Thymus (tissue), 11 donors: ENCODE measurements at regions not wholly inside any gene's neighbourhood (a gene's known extent, or its start where the extent isn't known, plus 50 kb on each side); places are given as distances from the start of the nearest gene placed in this dataset.

ENCODE experiments used
- DNase-seq, 9 donors: peaks; one replicate each; pipeline ENCODE4 v3.0.0-alpha.2; 2013; ENCODE audit warnings: low spot score in 9 of 9, low read depth in 6 of 9, missing footprints in 1 of 9
- H3K27ac ChIP-seq, 2 donors: one replicate each; pipeline ENCODE4 v1.5.1; 2013; ENCODE audit warnings: control low read depth in 1 of 2, low read depth in 1 of 2, low read length in 1 of 2, mild to moderate bottlenecking in 1 of 2, moderate library complexity in 1 of 2
- H3K27me3 ChIP-seq, 2 donors: one replicate each; pipeline ENCODE4 v1.5.1; 2013; ENCODE audit warnings: low read length in 1 of 2; ENCODE audit not compliant: control insufficient read depth in 2 of 2, insufficient read depth in 1 of 2
- H3K36me3 ChIP-seq, 2 donors: one replicate each; pipeline ENCODE4 v1.5.1; 2013; ENCODE audit warnings: low read length in 1 of 2, mild to moderate bottlenecking in 1 of 2, moderate library complexity in 1 of 2; ENCODE audit not compliant: control insufficient read depth in 2 of 2, insufficient read depth in 2 of 2
- H3K4me1 ChIP-seq, 2 donors: one replicate each; pipeline ENCODE4 v1.5.1; 2013; ENCODE audit warnings: low read length in 2 of 2; ENCODE audit not compliant: control insufficient read depth in 2 of 2, insufficient read depth in 2 of 2
- H3K4me3 ChIP-seq, 2 donors: one replicate each; pipeline ENCODE4 v1.5.1; 2013; ENCODE audit warnings: low read length in 2 of 2, control low read depth in 1 of 2, mild to moderate bottlenecking in 1 of 2
- H3K9me3 ChIP-seq, 2 donors: one replicate each; pipeline ENCODE4 v1.5.1; 2013; ENCODE audit warnings: low read length in 1 of 2, mild to moderate bottlenecking in 1 of 2; ENCODE audit not compliant: control insufficient read depth in 2 of 2, insufficient read depth in 1 of 2
- WGBS: extraction: QIAGEN DNeasy Blood & Tissue Kit; methylation state at CpG from one replicate; pipeline ENCODE4 v1.1.7; 2013; 5-methylcytosine and 5-hydroxymethylcytosine counted together
- donor health status: healthy.

- WGBS = 85% methylated on average over 2 of the region's 2 CpGs
- Histone ChIP-seq H3K27me3 (no peaks in the 10 kb centered on the region), H3K27ac (no peak overlapping the region), H3K4me1 (no peaks in the 10 kb centered on the region), H3K4me3 (no peak overlapping the region), H3K9me3 (no peaks in the 10 kb centered on the region), H3K36me3 (no peaks in the 10 kb centered on the region)
- DNase-seq = no peak
Observed at GRCh38 chr16:49094471-49094870, 187.2 kb downstream of the CBLN1 start.

DNA sequence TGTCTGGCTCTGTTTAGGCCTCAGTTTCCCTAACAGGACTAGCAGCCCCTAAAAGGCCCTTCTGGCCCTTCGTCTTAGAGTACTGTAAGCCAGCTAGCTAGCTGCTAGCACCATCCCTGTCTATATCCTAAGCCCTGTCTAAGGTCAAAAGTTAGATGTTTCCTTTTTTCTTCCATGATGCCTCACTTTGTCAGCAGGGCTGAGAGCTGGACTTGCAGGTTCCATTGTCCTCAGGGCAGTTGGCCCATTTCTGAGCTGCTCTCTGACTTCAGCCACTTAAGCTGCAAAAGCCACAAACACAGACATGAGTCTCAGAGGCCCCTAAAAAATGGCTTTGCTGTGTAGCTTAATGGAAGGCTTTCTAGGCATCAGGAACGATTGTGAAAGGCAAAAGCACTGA, 187.7 kb downstream of the CBLN1 start:
- H3K27me3 ChIP-seq = no peaks in the 10 kb centered on the region
- 87% methylated on average over 2 of the region's 2 CpGs for WGBS
- DNase-seq = no peak
- H3K9me3 ChIP-seq = no peaks in the 10 kb centered on the region
- H3K36me3 ChIP-seq = no peaks in the 10 kb centered on the region
- H3K4me1 ChIP-seq = no peaks in the 10 kb centered on the region
- H3K4me3 ChIP-seq = no peak overlapping the region
- no peak overlapping the region for H3K27ac ChIP-seq

- DNase-seq = no peak
- Histone ChIP-seq H3K27ac (no peak overlapping the region), H3K27me3 (no peaks in the 10 kb centered on the region), H3K4me3 (no peak overlapping the region), H3K4me1 (no peaks in the 10 kb centered on the region), H3K36me3 (no peaks in the 10 kb centered on the region), H3K9me3 (no peaks in the 10 kb centered on the region)
- WGBS = 82% methylated on average over 2 of the region's 2 CpGs
Observed at GRCh38 chr16:49092704-49093103, 188.9 kb downstream of the CBLN1 start.

GRCh38 chr16:49089533-49089932, 192.1 kb downstream of the CBLN1 start:
- no peaks in the 10 kb centered on the region for H3K36me3 ChIP-seq
- no peaks in the 10 kb centered on the region for H3K27me3 ChIP-seq
- DNase-seq = no peak
- no peaks in the 10 kb centered on the region for H3K4me1 ChIP-seq
- no peak overlapping the region for H3K27ac ChIP-seq
- H3K9me3 ChIP-seq = no peaks in the 10 kb centered on the region
- H3K4me3 ChIP-seq = no peak overlapping the region
- 63% methylated on average over 2 of the region's 2 CpGs for WGBS

DNA sequence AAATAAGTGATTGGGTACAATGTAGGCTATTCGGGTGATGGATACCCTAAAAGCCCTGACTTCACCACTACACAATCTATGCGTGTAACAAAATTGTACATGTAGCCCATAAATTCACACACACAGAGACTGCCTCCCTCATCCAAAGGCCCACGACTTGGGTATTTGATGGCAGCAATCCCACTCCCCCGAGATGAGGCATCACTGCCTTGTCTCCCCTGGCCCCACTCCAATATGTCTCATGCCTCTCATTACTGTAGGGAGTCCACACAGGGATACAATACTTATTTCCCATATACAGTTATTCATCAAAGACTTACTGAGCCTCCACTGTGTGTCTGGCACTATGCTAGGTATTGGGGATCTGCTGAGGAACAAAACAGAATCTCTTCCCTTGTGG, 192.6 kb downstream of the CBLN1 start:
- Histone ChIP-seq H3K36me3 (no peaks in the 10 kb centered on the region), H3K9me3 (no peaks in the 10 kb centered on the region), H3K4me3 (no peak overlapping the region), H3K4me1 (no peaks in the 10 kb centered on the region), H3K27me3 (no peaks in the 10 kb centered on the region), H3K27ac (no peak overlapping the region)
- 91% methylated on average over 4 of the region's 4 CpGs for WGBS
- DNase-seq = no peak

GRCh38 chr16:49085686-49086085, 196.0 kb downstream of the CBLN1 start:
- Histone ChIP-seq H3K36me3 (no peaks in the 10 kb centered on the region), H3K4me1 (no peaks in the 10 kb centered on the region), H3K27me3 (no peaks in the 10 kb centered on the region), H3K4me3 (no peak overlapping the region), H3K9me3 (no peaks in the 10 kb centered on the region), H3K27ac (no peak overlapping the region)
- WGBS = 94% methylated on average over 2 of the region's 2 CpGs
- DNase-seq = no peak

DNA sequence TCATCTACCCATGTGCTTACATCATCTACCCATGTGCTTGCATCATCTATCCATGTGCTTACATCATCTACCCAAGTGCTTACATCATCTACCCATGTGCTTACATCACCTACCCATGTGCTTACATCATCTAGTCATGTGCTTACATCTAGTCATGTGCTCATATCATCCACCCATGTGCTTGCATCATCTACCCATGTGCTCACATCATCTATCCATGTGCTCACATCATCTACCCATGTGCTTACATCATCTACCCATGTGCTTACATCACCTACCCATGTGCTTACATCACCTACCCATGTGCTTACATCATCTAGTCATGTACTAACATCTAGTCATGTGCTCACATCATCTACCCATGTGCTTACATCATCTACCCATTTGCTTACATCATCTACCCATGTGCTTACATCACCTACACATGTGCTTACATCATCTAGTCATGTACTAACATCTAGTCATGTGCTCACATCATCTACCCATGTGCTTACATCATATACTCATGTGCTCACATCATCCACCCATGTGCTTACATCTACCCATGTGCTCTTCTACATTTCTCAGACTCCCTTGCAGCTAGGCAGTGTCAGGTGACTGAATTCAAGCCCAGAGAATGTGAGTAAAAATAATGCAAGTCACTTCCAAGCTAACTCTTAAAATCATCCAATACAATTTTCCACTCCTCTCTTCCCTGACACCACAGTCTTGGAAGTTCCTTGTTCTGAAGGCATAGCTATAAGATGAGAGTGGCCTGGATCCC, 196.8 kb downstream of the CBLN1 start:
- DNase-seq = no peak
- H3K27me3 ChIP-seq = no peaks in the 10 kb centered on the region
- H3K27ac ChIP-seq = no peak overlapping the region

DNA sequence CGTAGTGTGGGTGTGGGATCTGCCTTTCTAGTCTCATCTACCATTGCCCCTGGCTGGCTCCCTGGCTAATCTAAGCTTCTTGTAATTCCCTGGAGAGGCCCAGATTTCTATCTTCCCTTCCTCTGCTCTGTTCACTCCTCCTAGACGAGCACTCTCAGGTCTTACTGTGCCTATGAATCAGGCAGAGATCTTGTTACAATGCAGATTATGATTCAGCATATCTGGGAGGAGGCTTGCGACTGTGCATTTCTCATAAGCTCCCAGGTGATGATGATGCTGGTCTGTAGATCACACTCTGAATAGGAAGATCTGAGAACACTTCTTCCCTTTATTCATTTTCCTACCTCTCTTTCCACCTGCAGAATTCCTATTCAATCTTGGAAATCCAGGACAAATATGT, 200.1 kb downstream of the CBLN1 start:
- 46% methylated on average over 3 of the region's 3 CpGs for WGBS
- H3K4me3 ChIP-seq = no peak overlapping the region

More for the DNA sequence above, 196.8 kb downstream of the CBLN1 start:
- Histone ChIP-seq H3K36me3 (no peaks in the 10 kb centered on the region), H3K4me1 (no peaks in the 10 kb centered on the region), H3K9me3 (no peaks in the 10 kb centered on the region), H3K4me3 (no peak overlapping the region)

DNA sequence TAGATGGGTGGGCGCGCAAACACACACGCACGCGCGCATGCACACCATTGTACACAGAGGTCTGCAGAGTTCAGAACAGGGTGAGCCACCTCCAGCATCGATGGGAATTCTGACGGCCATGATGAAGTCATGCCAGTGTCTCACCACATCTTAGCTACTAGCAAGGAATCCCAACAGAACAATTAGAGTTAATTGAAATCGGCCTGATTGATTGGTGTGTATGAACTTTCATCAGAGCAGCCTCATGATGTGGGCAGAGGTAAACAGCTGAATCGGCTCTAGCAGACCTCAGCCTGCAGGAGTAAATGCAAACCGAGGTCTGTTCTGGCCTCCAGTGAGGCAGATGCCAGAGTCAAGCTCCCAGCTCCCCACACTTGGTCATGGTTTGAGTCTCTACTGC, 200.6 kb downstream of the CBLN1 start:
- 94% methylated on average over 11 of the region's 11 CpGs for WGBS
- Histone ChIP-seq H3K9me3 (no peaks in the 10 kb centered on the region), H3K27ac (no peak overlapping the region), H3K4me3 (no peak overlapping the region), H3K27me3 (no peaks in the 10 kb centered on the region), H3K4me1 (no peaks in the 10 kb centered on the region), H3K36me3 (no peaks in the 10 kb centered on the region)
- DNase-seq = no peak

More for the DNA sequence above, 200.1 kb downstream of the CBLN1 start:
- Histone ChIP-seq H3K36me3 (no peaks in the 10 kb centered on the region), H3K4me1 (no peaks in the 10 kb centered on the region), H3K27ac (no peak overlapping the region), H3K27me3 (no peaks in the 10 kb centered on the region), H3K9me3 (no peaks in the 10 kb centered on the region)
- no peak for DNase-seq
